Duodenal mucosa (tissue), 2 donors: ENCODE measurements at regions not wholly inside any gene's neighbourhood (a gene's known extent, or its start where the extent isn't known, plus 50 kb on each side); places are given as distances from the start of the nearest gene placed in this dataset.
"Not testable (repeated sequence)": the region's sequence is repeated elsewhere in the genome, so short reads cannot be mapped to it uniquely, and the experiment has no call there.

Experiments
- H3K27ac ChIP-seq: one replicate; pipeline ENCODE4 v1.7.0; 2013; ENCODE audit warnings: low read depth, low read length
- H3K27me3 ChIP-seq, 2 donors: one replicate each; pipeline ENCODE4 v1.7.0; 2013; ENCODE audit warnings: low read length in 2 of 2, control low read depth in 1 of 2; ENCODE audit not compliant: insufficient read depth in 2 of 2, control insufficient read depth in 1 of 2
- H3K36me3 ChIP-seq, 2 donors: one replicate each; pipeline ENCODE4 v1.7.0; 2013; ENCODE audit warnings: low read length in 2 of 2, control low read depth in 1 of 2; ENCODE audit not compliant: insufficient read depth in 2 of 2, control insufficient read depth in 1 of 2
- H3K4me1 ChIP-seq, 2 donors: one replicate each; pipeline ENCODE4 v1.7.0; 2013; ENCODE audit warnings: low read length in 2 of 2, control low read depth in 1 of 2; ENCODE audit not compliant: insufficient read depth in 2 of 2, control insufficient read depth in 1 of 2
- H3K4me3 ChIP-seq, 2 donors: one replicate each; pipeline ENCODE4 v1.7.0; 2013; ENCODE audit warnings: low read length in 2 of 2, low read depth in 1 of 2
- H3K9ac ChIP-seq, 2 donors: one replicate each; pipeline ENCODE4 v1.7.0; 2013; ENCODE audit warnings: low read length in 2 of 2, low read depth in 1 of 2
- H3K9me3 ChIP-seq, 2 donors: one replicate each; pipeline ENCODE4 v1.7.0; 2013; ENCODE audit warnings: low read length in 2 of 2, control low read depth in 1 of 2; ENCODE audit not compliant: control insufficient read depth in 1 of 2

- H3K9ac ChIP-seq, result no peak overlapping the region
- H3K4me1 ChIP-seq, result peaks cover 0 to 3% of the 10 kb centered on the region in 2 donors
- H3K27ac ChIP-seq, result no peak overlapping the region
- no peaks in the 10 kb centered on the region for H3K36me3 ChIP-seq
- no peak overlapping the region for H3K4me3 ChIP-seq
- peaks cover 0 to 2% of the 10 kb centered on the region in 2 donors for H3K27me3 ChIP-seq
- no peaks in the 10 kb centered on the region for H3K9me3 ChIP-seq
Observed at GRCh38 chr4:18691431-18692200, 670.1 kb upstream of the LCORL start.

GRCh38 chr4:18690291-18690955 is 668.9 kb upstream of the LCORL start:
- H3K4me3 ChIP-seq, result no peak overlapping the region
- no peaks in the 10 kb centered on the region for H3K9me3 ChIP-seq
- no peak overlapping the region for H3K9ac ChIP-seq
- no peaks in the 10 kb centered on the region for H3K36me3 ChIP-seq
- H3K27me3 ChIP-seq, result no peaks in the 10 kb centered on the region
- no peak overlapping the region for H3K27ac ChIP-seq
- H3K4me1 ChIP-seq, result peaks cover 0 to 8% of the 10 kb centered on the region in 2 donors

GRCh38 chr4:18689308-18690115 is 668.0 kb upstream of the LCORL start:
- Histone ChIP-seq H3K27ac (no peak overlapping the region), H3K36me3 (no peaks in the 10 kb centered on the region), H3K9ac (no peak overlapping the region), H3K27me3 (no peaks in the 10 kb centered on the region), H3K4me1 (peaks cover 0 to 8% of the 10 kb centered on the region in 2 donors), H3K4me3 (no peak overlapping the region), H3K9me3 (no peaks in the 10 kb centered on the region)

GRCh38 chr4:18688351-18688750 is 666.8 kb upstream of the LCORL start:
- not testable (repeated sequence) for H3K36me3 ChIP-seq, H3K27ac ChIP-seq, H3K4me3 ChIP-seq, H3K4me1 ChIP-seq, H3K9me3 ChIP-seq, H3K9ac ChIP-seq, H3K27me3 ChIP-seq

- Histone ChIP-seq H3K27ac (no peak overlapping the region), H3K27me3 (no peaks in the 10 kb centered on the region), H3K9me3 (no peaks in the 10 kb centered on the region), H3K4me3 (no peak overlapping the region), H3K9ac (no peak overlapping the region), H3K4me1 (peaks cover 0 to 8% of the 10 kb centered on the region in 2 donors), H3K36me3 (no peaks in the 10 kb centered on the region)
Observed at GRCh38 chr4:18686338-18687037, 664.9 kb upstream of the LCORL start.

GRCh38 chr4:18684932-18685331 is 663.4 kb upstream of the LCORL start:
- Histone ChIP-seq H3K36me3 (no peaks in the 10 kb centered on the region), H3K27me3 (no peaks in the 10 kb centered on the region), H3K4me3 (no peak overlapping the region), H3K27ac (no peak overlapping the region), H3K4me1 (peaks cover 0 to 8% of the 10 kb centered on the region in 2 donors), H3K9ac (no peak overlapping the region), H3K9me3 (no peaks in the 10 kb centered on the region)

- no peaks in the 10 kb centered on the region for H3K4me1 ChIP-seq
- no peak overlapping the region for H3K9ac ChIP-seq
- H3K27ac ChIP-seq, result no peak overlapping the region
- H3K36me3 ChIP-seq, result no peaks in the 10 kb centered on the region
- H3K27me3 ChIP-seq, result no peaks in the 10 kb centered on the region
- H3K9me3 ChIP-seq, result no peaks in the 10 kb centered on the region
- no peak overlapping the region for H3K4me3 ChIP-seq
Observed at GRCh38 chr4:18676526-18676915, 655.0 kb upstream of the LCORL start.

- H3K36me3 ChIP-seq, result no peaks in the 10 kb centered on the region
- H3K9me3 ChIP-seq, result no peaks in the 10 kb centered on the region
- H3K4me1 ChIP-seq, result no peaks in the 10 kb centered on the region
- H3K27ac ChIP-seq, result no peak overlapping the region
- no peaks in the 10 kb centered on the region for H3K27me3 ChIP-seq
- H3K9ac ChIP-seq, result no peak overlapping the region
- no peak overlapping the region for H3K4me3 ChIP-seq
Observed at GRCh38 chr4:18675586-18676525, 654.3 kb upstream of the LCORL start.

GRCh38 chr4:18670034-18670433 is 648.5 kb upstream of the LCORL start:
- H3K9ac ChIP-seq, result no peak overlapping the region
- H3K4me3 ChIP-seq, result no peak overlapping the region
- H3K27ac ChIP-seq, result no peak overlapping the region
- no peaks in the 10 kb centered on the region for H3K27me3 ChIP-seq
- H3K9me3 ChIP-seq, result no peaks in the 10 kb centered on the region
- H3K4me1 ChIP-seq, result no peaks in the 10 kb centered on the region
- no peaks in the 10 kb centered on the region for H3K36me3 ChIP-seq
